ENCODE measurements at regions not wholly inside any gene's neighbourhood (a gene's known extent, or its start where the extent isn't known, plus 50 kb on each side); places are given as distances from the start of the nearest gene placed in this dataset.

DNA sequence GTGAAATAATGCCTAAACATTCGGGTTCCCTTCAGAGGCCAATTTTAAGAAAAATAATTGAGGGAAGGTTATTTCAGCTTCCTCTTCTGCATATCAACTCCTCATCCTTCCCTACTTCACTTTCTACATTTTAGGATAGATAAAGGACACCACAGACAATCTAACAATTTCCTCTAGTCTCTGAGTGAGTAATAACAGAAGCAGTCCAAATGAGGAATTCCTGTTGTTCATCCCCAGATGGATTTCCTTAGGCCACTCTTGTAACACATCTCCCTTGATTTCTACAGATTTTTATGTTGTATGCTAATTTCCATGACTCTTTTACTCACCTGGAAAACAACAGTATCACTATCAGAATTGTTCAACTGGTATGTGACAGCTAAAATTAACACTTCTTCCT lies 87.7 kb upstream of the LYPLAL1 start:
- TF ChIP-seq EZH2 (IDR thresholded peaks at IDR 0.05): no peak
- no peak for TF ChIP-seq POLR2AphosphoS5 (IDR thresholded peaks at IDR 0.05; ENCODE audit: borderline replicate concordance, low read depth, low read length)
- no peak for TF ChIP-seq FOXP2 (optimal IDR thresholded peaks at IDR 0.05; ENCODE audit: control extremely low read depth, extremely low read length, insufficient read depth)
